Lower leg skin (tissue), 4 donors: ENCODE measurements at regions not wholly inside any gene's neighbourhood (a gene's known extent, or its start where the extent isn't known, plus 50 kb on each side); places are given as distances from the start of the nearest gene placed in this dataset.

Experiments
- DNase-seq, 2 donors: peaks; one replicate each; pipeline ENCODE4 v3.0.0-alpha.2; 2019; ENCODE audit warnings: low spot score in 2 of 2
- H3K4me3 ChIP-seq: fragments of 200-600 bp; sonication (generic); 2 replicates; pipeline ENCODE4 v1.5.1; 2017; ENCODE audit warnings: mild to moderate bottlenecking, low read depth; ENCODE audit not compliant: poor library complexity, severe bottlenecking
- CTCF ChIP-seq, 3 donors: fragments of 450-650 bp; IDR thresholded peaks; one replicate each; pipeline ENCODE4 v1.5.1; 2016; ENCODE audit warnings: antibody characterized with exemption in 3 of 3, mild to moderate bottlenecking in 3 of 3, moderate library complexity in 2 of 3
- POLR2A ChIP-seq, 2 donors: fragments of 450-650 bp; IDR thresholded peaks; one replicate each; pipeline ENCODE4 v1.6.1; 2016 to 2017; ENCODE audit warnings: antibody characterized with exemption in 2 of 2, mild to moderate bottlenecking in 1 of 2, moderate library complexity in 1 of 2
- WGBS, 2 donors: methylation state at CpG; one replicate each; pipeline ENCODE4 v1.1.5; 2018; 5-methylcytosine and 5-hydroxymethylcytosine counted together
- intact Hi-C: fragments of 100-400 bp; cut with DNase I; formaldehyde crosslinking; loops from one replicate; pipeline ENCODE4 v1.15.0; 2023; ENCODE audit warnings: low total_unique reads

- no peak overlapping the region for H3K4me3 ChIP-seq
- TF ChIP-seq POLR2A (IDR thresholded peaks at IDR 0.05): no peak
- TF ChIP-seq CTCF (IDR thresholded peaks at IDR 0.05): no peak
- WGBS, 2 donors: 89 to 90% methylated on average over 11 of the region's 11 CpGs
- intact Hi-C loops: no loop called here
- no peak for DNase-seq
Measured at GRCh38 chr13:47475441-47475948, 525.6 kb downstream of the SUCLA2 start.

DNA sequence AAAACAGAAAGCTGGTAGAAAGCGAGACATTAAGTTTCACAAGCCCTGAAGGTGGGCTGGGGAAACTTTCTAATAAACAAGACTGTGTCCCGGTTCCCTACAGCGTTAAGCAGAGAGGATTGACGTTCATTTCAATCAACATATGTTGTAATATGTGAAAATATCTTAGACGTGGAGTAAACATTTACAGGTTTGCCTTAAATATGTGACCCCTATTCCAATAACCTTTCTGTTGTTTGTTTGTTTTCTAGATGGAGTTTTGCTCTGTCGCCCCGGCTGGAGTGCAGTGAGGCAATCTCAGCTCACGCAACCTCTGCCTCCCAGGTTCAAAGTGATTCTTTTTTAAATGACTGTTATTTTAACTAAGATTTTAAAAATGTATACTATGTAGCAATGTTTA lies 526.2 kb downstream of the SUCLA2 start:
- no peak overlapping the region for H3K4me3 ChIP-seq
- WGBS, 2 donors: 78 to 80% methylated on average over 8 of the region's 8 CpGs
- DNase-seq: no peak
- no peak for TF ChIP-seq POLR2A (IDR thresholded peaks at IDR 0.05)
- TF ChIP-seq CTCF (IDR thresholded peaks at IDR 0.05): no peak
- intact Hi-C loops: no loop called here

- no peak for DNase-seq
- H3K4me3 ChIP-seq: no peak overlapping the region
- TF ChIP-seq POLR2A (IDR thresholded peaks at IDR 0.05) (no peak), CTCF (IDR thresholded peaks at IDR 0.05) (no peak)
- intact Hi-C loops: no loop called here
- WGBS, 2 donors: 59 to 67% methylated on average over 2 of the region's 2 CpGs
Measured at GRCh38 chr13:47474326-47474725, 526.7 kb downstream of the SUCLA2 start.

GRCh38 chr13:47472516-47472915 lies 528.6 kb downstream of the SUCLA2 start:
- no peak for TF ChIP-seq CTCF (IDR thresholded peaks at IDR 0.05)
- no peak for TF ChIP-seq POLR2A (IDR thresholded peaks at IDR 0.05)

DNA sequence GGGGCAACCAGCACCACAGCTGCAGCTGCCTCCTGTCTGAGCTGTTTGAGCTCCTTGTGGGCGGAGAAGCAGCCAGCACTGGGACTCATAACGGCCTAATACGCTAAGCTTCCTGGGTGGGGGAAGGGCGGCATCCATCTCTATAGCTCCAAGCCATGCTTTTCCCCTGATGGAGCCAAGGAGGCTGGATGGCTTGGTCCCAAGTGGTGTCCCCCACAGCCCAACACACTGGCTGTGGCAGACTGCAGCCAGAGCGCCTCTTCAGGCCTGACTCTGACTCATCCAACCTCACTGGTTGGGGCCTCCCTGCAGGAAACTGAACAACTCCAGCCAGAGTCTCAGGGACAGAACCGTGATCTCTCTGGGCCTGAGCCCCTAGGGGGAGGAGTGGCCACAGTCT lies 537.3 kb downstream of the SUCLA2 start:
- no peak for TF ChIP-seq CTCF (IDR thresholded peaks at IDR 0.05)
- no peak for TF ChIP-seq POLR2A (IDR thresholded peaks at IDR 0.05)
- no peak overlapping the region for H3K4me3 ChIP-seq
- intact Hi-C loops: no loop called here
- no peak for DNase-seq
- 62 to 78% methylated on average over 6 of the region's 6 CpGs for WGBS, 2 donors

More at GRCh38 chr13:47472516-47472915, 528.6 kb downstream of the SUCLA2 start:
- H3K4me3 ChIP-seq: no peak overlapping the region
- 34 to 50% methylated on average over 2 of the region's 2 CpGs for WGBS, 2 donors
- intact Hi-C loops: no loop called here
- no peak for DNase-seq

- TF ChIP-seq CTCF (IDR thresholded peaks at IDR 0.05) (no peak), POLR2A (IDR thresholded peaks at IDR 0.05) (no peak)
- intact Hi-C loops: no loop called here
- no peak for DNase-seq
- 92 to 94% methylated on average over 2 of the region's 2 CpGs for WGBS, 2 donors
- H3K4me3 ChIP-seq: no peak overlapping the region
Measured at GRCh38 chr13:47463002-47463401, 538.1 kb downstream of the SUCLA2 start.
